Spleen (tissue), 7 donors: ENCODE measurements at regions not wholly inside any gene's neighbourhood (a gene's known extent, or its start where the extent isn't known, plus 50 kb on each side); places are given as distances from the start of the nearest gene placed in this dataset.

Experiments used
- POLR2A ChIP-seq, 3 donors: fragments of 450-650 bp; IDR thresholded peaks; one replicate each; pipeline ENCODE4 v1.5.1; 2017; ENCODE audit warnings: antibody characterized with exemption in 3 of 3, mild to moderate bottlenecking in 1 of 3
- POLR2AphosphoS5 ChIP-seq, 3 donors: sonication (generic); formaldehyde crosslinking; IDR thresholded peaks; one replicate each; pipeline ENCODE4 v1.5.1; 2017; ENCODE audit warnings: antibody characterized with exemption in 3 of 3
- TF ChIP-seq, protein P1 (sequence below), 11 experiments: fragments of 200-600 bp in 7 of 11; fragments of 450-650 bp in 4 of 11; sonication (generic) in 4 of 11; IDR thresholded peaks in 8 of 11; conservative IDR thresholded peaks in 3 of 11; 1 replicate in 7 of 11; 2 replicates in 4 of 11; pipeline versions ENCODE4 v1.4.0 to v1.8.0; 2016 to 2021; ENCODE audit warnings: antibody characterized with exemption in 11 of 11, inconsistent platforms in 4 of 11, mild to moderate bottlenecking in 1 of 11
- donor health status: DM: no; HTN: no; CAD: no; lungs with moderate emphysema.
- donor health status: DM: no; HTN: no; CAD: no.
- donor health status: DM: no; HTN: no; CAD: no.

DNA sequence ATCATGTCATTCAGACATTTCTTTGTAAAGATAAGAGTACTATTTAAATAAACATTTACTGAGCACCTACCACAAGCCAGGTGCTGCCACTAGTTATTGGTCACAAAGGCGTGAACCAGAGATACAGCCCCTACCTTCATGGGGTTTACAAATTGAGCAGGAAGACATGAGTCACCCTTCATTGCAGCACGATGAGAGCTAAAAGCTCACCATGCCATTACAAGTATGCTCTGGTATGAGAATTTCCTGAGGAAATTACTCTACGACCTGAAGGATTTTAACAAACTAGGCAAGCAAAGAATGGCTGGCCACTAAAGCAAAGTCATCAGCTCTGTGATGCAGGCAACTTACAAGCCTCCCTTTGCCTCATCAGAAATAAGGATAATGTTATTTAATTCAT lies 346.8 kb downstream of the BRINP2 start:
- TF ChIP-seq, protein P1, sequence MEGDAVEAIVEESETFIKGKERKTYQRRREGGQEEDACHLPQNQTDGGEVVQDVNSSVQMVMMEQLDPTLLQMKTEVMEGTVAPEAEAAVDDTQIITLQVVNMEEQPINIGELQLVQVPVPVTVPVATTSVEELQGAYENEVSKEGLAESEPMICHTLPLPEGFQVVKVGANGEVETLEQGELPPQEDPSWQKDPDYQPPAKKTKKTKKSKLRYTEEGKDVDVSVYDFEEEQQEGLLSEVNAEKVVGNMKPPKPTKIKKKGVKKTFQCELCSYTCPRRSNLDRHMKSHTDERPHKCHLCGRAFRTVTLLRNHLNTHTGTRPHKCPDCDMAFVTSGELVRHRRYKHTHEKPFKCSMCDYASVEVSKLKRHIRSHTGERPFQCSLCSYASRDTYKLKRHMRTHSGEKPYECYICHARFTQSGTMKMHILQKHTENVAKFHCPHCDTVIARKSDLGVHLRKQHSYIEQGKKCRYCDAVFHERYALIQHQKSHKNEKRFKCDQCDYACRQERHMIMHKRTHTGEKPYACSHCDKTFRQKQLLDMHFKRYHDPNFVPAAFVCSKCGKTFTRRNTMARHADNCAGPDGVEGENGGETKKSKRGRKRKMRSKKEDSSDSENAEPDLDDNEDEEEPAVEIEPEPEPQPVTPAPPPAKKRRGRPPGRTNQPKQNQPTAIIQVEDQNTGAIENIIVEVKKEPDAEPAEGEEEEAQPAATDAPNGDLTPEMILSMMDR (IDR thresholded peaks at IDR 0.05 in 8 of 11, conservative IDR thresholded peaks at IDR 0.05 in 3 of 11) = no peak
- no peak for TF ChIP-seq POLR2A (IDR thresholded peaks at IDR 0.05)
- TF ChIP-seq POLR2AphosphoS5 (IDR thresholded peaks at IDR 0.05) = no peak
